Fibroblast of peridontal ligament (primary cell): ENCODE measurements at regions not wholly inside any gene's neighbourhood (a gene's known extent, or its start where the extent isn't known, plus 50 kb on each side); places are given as distances from the start of the nearest gene placed in this dataset.
"Not testable (repeated sequence)": the region's sequence is repeated elsewhere in the genome, so short reads cannot be mapped to it uniquely, and the experiment has no call there.

Experiments used
- DNase-seq: peaks from one replicate; pipeline ENCODE4 v3.0.0-alpha.2; 2010; ENCODE audit errors: extremely low read depth

DNA sequence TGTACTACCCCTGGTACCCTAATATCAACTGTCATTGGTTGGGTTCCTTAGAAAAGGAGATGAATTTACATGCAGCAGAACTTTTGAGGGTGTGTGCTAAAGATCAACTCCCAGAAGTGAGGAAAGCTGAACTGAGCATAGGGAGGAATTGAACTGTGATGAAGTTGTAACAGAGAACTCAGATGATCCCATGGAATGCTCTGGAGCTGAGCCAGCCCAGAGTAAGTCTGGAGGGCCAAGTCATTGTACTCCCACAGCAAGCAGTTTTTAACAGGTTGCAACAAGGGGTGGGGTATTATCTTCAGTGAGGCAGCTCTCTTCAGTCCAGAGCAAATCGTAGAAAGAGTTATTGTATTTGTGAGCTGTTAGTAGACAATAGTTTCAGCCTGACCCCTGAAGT lies 572.3 kb downstream of the PYDC2 start:
- no peak for DNase-seq

DNA sequence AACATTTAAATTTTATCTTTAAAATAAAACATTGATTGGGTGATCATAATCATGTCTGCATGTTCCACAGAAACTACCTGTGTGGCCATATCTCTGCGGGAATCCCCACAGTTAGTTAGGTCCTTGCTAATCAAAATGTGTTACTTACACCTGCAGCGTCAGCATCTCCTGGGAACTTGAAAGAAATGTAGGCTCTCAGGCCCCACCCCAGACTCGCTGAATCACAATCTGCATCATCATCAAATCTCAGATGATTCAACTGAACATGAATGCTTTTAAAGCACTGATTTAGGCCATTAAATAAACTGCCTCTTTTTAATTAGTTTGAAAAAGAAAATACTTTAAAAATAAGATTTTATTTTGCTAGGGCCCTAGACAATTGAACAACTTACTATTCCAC lies 577.8 kb downstream of the PYDC2 start:
- DNase-seq, result no peak

GRCh38 chr3:192039593-192039992 lies 578.6 kb downstream of the PYDC2 start:
- DNase-seq, result no peak

GRCh38 chr3:192040282-192041043 lies 579.5 kb downstream of the PYDC2 start:
- no peak for DNase-seq

DNA sequence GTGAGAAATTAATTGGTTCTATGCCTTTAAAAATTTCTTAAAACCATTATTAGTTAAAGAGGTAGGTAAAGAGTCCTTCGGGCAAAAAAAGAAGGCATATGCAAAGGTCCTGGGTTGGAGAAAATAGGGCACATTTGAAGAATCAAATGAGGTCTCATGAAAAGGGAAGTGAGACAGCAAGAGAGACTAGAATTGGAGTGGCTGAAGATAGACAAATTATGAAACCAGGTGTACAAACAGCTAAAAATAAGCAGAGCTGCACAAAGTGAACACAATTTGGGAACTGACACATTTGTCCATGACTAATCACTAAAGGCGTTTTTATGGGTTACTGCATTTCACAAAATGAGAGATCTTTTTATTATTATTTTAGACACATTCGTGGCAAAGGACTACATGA lies 581.2 kb downstream of the PYDC2 start:
- DNase-seq, result no peak

GRCh38 chr3:192054881-192055280 lies 593.9 kb downstream of the PYDC2 start:
- DNase-seq, result peak; percentile 13

DNA sequence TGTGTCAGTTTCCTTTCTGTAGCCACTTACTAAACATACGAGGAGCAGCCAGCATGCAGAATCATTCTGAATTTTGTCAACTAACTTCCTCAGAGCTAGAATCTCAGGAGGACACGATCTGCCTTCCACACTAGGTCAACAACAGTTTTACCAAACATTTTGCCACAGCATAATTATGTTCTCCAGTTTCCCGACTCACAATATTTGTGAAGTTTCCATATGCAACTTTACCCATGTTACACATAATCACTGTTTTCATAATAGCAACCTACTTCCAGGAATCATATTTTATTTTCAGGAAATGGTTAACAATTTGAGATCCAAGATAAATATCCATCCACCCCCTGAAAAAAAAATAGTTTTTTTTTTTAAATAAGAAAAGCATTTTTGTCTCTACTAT lies 595.0 kb downstream of the PYDC2 start:
- no peak for DNase-seq

- no peak for DNase-seq
Observed at GRCh38 chr3:192057261-192057660, 596.3 kb downstream of the PYDC2 start.

DNA sequence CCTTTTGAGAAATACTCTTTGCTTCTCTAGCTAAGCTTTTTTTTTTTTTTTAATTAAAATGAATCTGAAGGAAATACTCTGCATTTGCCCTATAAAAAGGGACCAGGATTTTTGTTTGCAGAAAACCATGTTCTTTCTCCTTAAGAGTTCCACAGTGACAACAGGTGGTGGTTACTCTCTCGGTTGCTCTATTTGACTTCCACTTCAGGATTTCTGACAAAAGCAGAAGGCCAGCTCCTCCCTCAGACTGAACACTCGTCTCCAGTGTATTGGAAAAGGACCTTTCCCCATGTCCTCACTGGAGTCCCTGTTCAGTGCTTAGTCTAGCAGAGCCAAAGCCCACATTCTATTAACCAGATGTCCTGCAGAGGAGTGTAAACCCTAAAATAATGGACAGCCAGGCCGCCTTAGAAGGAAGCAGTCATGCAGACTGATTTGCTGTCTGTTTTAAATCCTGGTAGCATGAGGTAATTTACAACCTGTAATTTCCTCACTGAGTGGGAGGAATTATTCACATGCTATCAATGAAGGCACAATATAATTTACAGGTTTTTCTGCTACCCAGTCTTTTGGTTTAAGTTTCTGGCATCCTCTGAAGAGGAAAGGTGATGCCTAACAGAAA lies 599.3 kb downstream of the PYDC2 start:
- DNase-seq, result no peak

- no peak for DNase-seq
Observed at GRCh38 chr3:192061426-192061825, 600.5 kb downstream of the PYDC2 start.

GRCh38 chr3:192062186-192062585 lies 601.2 kb downstream of the PYDC2 start:
- no peak for DNase-seq

- peak; percentile 15 for DNase-seq
Observed at GRCh38 chr3:192063570-192063969, 602.6 kb downstream of the PYDC2 start.

GRCh38 chr3:192064959-192065358 lies 604.0 kb downstream of the PYDC2 start:
- no peak for DNase-seq

GRCh38 chr3:192066253-192066652 lies 605.3 kb downstream of the PYDC2 start:
- not testable (repeated sequence) for DNase-seq

DNA sequence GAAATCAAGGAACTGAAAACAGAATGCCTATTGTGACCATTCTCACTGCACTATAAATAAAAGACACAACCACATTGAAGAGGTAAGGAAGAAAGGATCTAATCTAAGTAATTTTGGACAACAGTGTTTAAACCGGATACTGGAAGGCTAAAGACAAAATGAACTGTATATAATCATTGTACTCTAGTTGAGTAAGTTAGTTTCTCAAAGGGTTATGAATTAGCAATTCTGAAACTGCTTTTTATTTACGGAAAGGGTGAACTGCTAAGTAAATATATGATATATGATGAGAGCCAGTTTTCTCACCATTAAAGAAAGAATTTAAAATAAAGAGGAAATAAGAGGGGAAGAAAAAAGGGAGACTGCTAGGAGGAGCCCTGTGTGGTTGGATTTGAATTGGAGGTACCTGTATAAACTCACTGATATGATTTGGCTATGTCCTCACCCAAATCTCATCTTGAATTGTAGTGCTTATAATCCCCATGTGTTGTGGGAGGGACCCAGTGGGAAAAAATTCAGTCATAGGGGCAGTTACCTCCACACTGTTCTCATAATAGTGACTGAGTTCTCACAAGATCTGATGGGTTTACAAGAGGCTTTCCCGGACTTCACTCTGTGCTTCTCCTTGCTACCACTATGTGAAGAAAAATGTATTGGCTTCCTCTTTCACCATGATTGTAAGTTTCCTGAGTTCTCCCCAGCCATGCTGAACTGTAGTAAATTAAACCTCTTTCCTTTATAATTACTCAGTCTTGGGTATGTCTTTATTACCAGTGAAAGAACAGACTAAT lies 607.7 kb downstream of the PYDC2 start:
- no peak for DNase-seq

DNA sequence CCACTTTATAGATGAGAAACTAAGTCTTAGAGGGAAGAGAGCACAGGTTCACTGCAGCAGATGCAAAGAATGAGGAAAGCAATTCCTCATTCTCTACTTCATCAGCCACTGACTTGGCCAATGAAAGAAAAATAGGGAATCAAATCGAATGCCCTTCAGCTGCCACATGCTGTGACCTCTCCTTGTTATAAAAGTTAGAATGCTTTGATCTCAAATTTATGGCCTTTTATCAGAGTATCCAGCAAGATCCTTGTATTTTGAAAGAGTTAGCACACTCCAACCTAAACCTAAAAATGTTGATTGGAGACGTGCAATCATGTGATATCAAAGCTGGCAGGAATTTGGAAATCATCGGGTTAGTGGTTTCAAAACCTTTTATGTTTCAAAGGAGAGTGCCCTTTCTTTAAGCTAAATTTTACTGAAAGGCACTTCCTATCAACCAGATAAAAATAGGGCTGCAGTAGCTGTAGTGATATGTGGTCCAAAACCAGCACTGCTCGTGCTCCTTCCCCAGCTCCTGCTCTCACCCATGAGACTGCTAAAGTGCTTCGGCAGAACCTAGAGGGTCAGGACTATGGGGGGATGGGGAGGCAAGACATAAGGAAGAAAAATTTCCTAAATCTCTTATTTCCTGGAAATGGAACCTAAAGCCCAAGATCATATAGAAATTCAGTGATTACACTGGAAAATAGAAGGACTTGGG lies 617.0 kb downstream of the PYDC2 start:
- no peak for DNase-seq

DNA sequence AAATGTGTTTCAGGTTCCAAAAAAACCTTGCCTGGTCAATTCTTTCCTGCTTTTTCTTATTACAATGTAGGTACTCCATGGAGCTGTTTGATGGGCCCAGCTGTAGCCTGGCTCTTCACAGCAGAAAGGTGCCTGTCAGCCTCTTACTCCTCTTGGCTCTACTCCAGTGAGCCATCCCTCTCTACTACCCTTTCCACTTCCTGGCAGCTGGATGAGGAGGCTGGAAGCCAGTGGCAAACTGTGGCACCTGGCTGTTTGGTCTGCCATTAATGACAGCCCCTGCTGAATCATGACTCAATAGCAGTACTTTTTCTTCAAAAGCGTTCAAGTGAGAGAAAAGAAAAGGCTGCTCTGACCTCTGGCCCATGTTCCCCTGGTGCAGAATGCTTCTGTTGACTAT lies 618.1 kb downstream of the PYDC2 start:
- no peak for DNase-seq

- no peak for DNase-seq
Observed at GRCh38 chr3:192080336-192080735, 619.4 kb downstream of the PYDC2 start.

DNA sequence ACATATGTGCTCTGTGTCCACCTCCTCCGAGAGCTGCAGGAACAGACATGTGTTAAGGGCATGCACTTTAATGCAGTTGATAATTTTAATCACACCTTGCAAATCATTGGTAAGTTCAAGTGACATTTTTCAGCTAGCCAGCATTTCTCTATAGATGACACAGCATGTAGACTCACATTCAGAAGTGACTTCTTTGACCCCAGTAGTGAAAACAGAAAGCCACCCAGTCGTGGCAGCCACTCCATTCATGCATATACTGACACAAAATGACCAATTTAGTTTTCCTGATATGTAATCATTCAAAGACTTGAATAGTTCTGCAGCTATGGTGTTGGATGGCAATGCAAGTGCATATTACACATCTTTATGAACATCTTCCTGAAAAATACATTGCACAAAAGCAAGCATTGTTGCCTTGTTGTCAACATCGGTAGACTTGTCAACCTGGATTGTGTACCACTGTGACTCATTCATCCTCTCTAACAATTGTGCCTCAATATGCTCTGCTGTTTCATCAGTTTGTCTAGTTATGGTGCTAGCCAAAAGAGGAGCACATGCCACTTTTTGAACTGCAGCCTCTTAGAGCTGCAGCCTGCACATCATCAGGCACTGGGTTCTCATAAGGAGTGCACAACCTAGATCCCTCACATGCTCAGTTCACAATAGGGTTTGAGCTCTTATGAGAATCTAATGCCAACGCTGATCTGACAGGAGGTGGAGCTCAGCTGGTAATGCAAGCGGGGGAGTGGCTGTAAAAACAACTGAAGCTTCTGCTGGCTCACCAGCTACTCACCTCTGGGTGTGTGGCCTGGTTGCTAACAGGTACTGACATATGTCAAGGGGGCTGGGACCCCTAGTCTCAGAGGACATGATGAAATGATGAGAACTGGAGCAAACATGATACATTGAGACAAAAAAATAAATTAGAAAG lies 622.0 kb downstream of the PYDC2 start:
- DNase-seq, result no peak
